ENCODE measurements at regions not wholly inside any gene's neighbourhood (a gene's known extent, or its start where the extent isn't known, plus 50 kb on each side); places are given as distances from the start of the nearest gene placed in this dataset.

DNA sequence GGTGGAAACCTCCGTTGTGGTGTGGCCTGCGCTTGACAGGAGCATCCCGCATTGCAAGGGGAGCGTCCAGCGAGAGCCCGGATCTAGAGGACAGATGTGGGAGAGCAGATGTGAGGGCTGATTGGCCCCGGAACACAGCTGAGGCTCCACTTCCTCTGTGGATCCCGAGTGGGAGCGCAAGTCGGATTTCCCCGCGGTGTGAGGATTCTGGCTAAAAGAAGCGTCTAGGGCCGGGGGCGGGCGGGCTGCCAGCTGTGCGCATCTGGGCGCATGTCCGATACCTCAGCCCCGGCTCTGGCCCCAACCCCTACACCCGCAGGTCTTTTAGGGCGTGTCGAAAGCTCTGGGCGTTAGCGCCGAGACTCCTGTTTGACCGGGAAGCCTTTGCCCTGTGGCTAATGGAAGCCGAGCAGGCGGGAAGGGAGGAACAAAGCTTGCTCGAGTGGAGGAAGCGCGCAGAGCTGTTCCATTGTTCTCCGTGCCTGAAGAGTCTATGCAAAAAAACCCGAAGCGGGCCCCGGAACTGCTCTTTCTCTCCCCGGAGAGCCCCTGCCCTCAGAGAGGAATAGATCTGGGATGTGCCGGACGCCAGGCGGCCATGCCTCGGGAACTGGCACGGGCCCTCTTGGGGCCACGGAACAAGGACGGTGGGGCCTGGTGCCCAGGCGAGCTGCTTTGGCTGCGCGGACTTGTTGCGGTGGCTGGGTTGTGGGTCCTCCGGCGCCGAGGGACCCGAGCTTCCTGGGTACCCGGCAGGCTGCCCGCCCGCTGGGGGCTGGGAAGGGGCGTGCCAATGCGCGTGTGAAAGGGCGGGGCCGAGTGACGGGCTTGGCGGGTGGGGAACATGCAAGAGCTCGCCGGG is 111.1 kb downstream of the NAV1 start:
- TF ChIP-seq EZH2 (IDR thresholded peaks at IDR 0.05; ENCODE audit: insufficient read depth, poor library complexity, severe bottlenecking) (no peak), EZH2phosphoT487 (IDR thresholded peaks at IDR 0.05; ENCODE audit: insufficient read depth, low read depth) (no peak)

Data from GM23248 (cell line).